ENCODE measurements at regions not wholly inside any gene's neighbourhood (a gene's known extent, or its start where the extent isn't known, plus 50 kb on each side); places are given as distances from the start of the nearest gene placed in this dataset.

DNA sequence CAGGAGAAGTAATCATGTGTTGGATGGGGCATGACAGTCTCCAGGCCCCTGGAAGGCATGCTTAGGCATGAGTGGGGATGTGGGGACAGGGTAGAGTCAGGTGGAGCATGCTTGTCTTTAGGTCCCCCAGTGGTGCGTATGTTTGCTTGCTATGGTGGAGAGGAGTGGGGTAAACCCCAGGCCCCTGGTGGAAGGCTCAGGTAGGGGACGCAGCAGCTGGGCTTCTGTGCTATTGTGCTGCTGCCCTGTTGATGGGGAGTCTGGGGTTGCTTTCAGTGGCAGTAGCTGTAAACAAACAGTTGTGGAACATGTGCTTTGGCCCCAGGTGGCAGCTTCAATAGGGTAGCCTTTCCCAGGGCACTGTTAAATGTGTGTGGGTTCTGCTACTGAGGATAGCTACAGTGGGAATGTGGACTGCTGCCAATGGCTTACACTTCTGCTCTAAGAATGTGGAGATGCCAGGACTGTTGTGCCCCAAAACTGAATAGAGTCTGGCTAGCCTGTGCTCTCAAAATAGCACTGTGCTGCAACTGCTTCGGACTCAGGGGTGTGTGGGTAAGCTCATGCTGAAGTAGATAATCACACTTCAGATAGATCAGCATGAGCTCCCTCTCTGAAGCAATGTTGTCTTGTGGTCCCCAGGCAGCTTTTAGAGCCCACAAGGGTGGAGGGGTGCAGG lies 1257.3 kb downstream of the DIAPH3 start:
- Histone ChIP-seq H3K4me3 (ENCODE audit: low read length) (no peak overlapping the region), H3K4me2 (ENCODE audit: low read length) (no peak overlapping the region), H4K20me1 (ENCODE audit: low read length) (no peaks in the 10 kb centered on the region), H3K9me2 (replicated peaks; ENCODE audit: low read length) (no peaks in the 10 kb centered on the region), H3K27me3 (ENCODE audit: low read length) (no peaks in the 10 kb centered on the region), H3K4me1 (ENCODE audit: insufficient read depth, low read length) (no peaks in the 10 kb centered on the region), H3F3A (ENCODE audit: low read length, unreplicated experiment) (no peaks in the 10 kb centered on the region), H2AFZ (ENCODE audit: low read length) (no peak overlapping the region), H3K79me2 (ENCODE audit: low read length) (no peaks in the 10 kb centered on the region), H3K27ac (ENCODE audit: low read length) (no peak overlapping the region), H3K36me3 (ENCODE audit: low read depth, low read length) (no peaks in the 10 kb centered on the region), H3K9ac (ENCODE audit: low read length) (no peak overlapping the region), H3K9me3 (ENCODE audit: low read length) (no peaks in the 10 kb centered on the region)
- CTCF ChIA-PET, result no interaction called here
- DNase-seq, result no peak
- no TSS peak for BruUV-seq (replicated peaks)
- intact Hi-C loops (cut with micrococcal nuclease), result no loop called here
- POLR2A ChIA-PET (ENCODE audit: unreplicated experiment), result no interaction called here
- ATAC-seq, result no peak
- TF ChIP-seq, protein P1, sequence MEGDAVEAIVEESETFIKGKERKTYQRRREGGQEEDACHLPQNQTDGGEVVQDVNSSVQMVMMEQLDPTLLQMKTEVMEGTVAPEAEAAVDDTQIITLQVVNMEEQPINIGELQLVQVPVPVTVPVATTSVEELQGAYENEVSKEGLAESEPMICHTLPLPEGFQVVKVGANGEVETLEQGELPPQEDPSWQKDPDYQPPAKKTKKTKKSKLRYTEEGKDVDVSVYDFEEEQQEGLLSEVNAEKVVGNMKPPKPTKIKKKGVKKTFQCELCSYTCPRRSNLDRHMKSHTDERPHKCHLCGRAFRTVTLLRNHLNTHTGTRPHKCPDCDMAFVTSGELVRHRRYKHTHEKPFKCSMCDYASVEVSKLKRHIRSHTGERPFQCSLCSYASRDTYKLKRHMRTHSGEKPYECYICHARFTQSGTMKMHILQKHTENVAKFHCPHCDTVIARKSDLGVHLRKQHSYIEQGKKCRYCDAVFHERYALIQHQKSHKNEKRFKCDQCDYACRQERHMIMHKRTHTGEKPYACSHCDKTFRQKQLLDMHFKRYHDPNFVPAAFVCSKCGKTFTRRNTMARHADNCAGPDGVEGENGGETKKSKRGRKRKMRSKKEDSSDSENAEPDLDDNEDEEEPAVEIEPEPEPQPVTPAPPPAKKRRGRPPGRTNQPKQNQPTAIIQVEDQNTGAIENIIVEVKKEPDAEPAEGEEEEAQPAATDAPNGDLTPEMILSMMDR (conservative IDR thresholded peaks at IDR 0.05; ENCODE audit: low read depth, low read length), result no peak
- TF ChIP-seq EZH2 (IDR thresholded peaks at IDR 0.05; ENCODE audit: low read length, unreplicated experiment) (no peak), EZH2phosphoT487 (IDR thresholded peaks at IDR 0.05; ENCODE audit: borderline replicate concordance, low read length) (no peak)

GRCh38 chr13:58907347-58907746 lies 1256.4 kb downstream of the DIAPH3 start:
- Histone ChIP-seq H3K79me2 (ENCODE audit: low read length) (no peaks in the 10 kb centered on the region), H3K4me3 (ENCODE audit: low read length) (no peak overlapping the region), H3K27me3 (ENCODE audit: low read length) (no peaks in the 10 kb centered on the region), H3K9me3 (ENCODE audit: low read length) (no peaks in the 10 kb centered on the region), H3K9me2 (replicated peaks; ENCODE audit: low read length) (no peaks in the 10 kb centered on the region), H3K4me2 (ENCODE audit: low read length) (no peak overlapping the region), H3K27ac (ENCODE audit: low read length) (no peak overlapping the region), H3F3A (ENCODE audit: low read length, unreplicated experiment) (no peaks in the 10 kb centered on the region), H3K36me3 (ENCODE audit: low read depth, low read length) (no peaks in the 10 kb centered on the region), H4K20me1 (ENCODE audit: low read length) (no peaks in the 10 kb centered on the region), H2AFZ (ENCODE audit: low read length) (no peak overlapping the region), H3K9ac (ENCODE audit: low read length) (no peak overlapping the region), H3K4me1 (ENCODE audit: insufficient read depth, low read length) (no peaks in the 10 kb centered on the region)
- intact Hi-C loops (cut with micrococcal nuclease), result no loop called here
- TF ChIP-seq EZH2phosphoT487 (IDR thresholded peaks at IDR 0.05; ENCODE audit: borderline replicate concordance, low read length), result no peak
- TF ChIP-seq EZH2 (IDR thresholded peaks at IDR 0.05; ENCODE audit: low read length, unreplicated experiment), result no peak
- TF ChIP-seq, protein P1 (conservative IDR thresholded peaks at IDR 0.05; ENCODE audit: low read depth, low read length), result no peak
- ATAC-seq, result no peak
- ChIA-PET CTCF (no interaction called here), POLR2A (ENCODE audit: unreplicated experiment) (no interaction called here)
- no TSS peak for BruUV-seq (replicated peaks)
- no peak for DNase-seq

DNA sequence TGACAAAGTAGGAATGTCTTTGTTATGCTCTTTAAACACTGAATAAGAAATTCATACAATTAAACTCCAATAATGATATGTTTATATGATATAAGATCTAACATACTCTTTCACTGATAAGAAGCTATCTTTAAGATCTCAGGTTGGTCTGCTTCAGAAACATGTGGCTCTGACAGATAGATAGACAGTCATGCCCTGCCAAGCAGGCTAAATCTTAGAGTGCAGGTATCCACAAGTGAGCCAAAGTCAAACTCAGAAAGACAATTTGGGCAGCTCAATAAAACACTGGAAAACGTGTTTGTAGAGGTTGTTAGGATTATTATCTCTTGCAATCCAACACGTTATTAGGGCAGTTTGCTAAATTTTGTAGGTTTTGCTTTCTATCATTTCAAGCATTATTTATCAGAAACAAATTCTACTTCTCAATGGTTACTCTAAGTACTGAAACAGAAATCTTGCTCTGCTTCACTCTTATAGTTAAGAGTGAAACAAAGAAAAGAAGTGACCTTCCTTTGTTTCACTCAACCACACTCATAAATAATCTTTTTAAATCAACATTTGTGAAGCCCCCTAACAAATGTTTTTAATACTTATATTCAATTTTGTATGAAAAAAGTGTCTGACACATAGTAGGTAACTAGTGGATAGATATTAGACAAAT lies 1255.6 kb downstream of the DIAPH3 start:
- Histone ChIP-seq H2AFZ (ENCODE audit: low read length) (no peak overlapping the region), H3K4me2 (ENCODE audit: low read length) (no peak overlapping the region), H3K36me3 (ENCODE audit: low read depth, low read length) (no peaks in the 10 kb centered on the region), H3K27ac (ENCODE audit: low read length) (no peak overlapping the region), H3K9me2 (replicated peaks; ENCODE audit: low read length) (no peaks in the 10 kb centered on the region), H4K20me1 (ENCODE audit: low read length) (no peaks in the 10 kb centered on the region), H3K9ac (ENCODE audit: low read length) (no peak overlapping the region), H3F3A (ENCODE audit: low read length, unreplicated experiment) (no peaks in the 10 kb centered on the region), H3K4me3 (ENCODE audit: low read length) (no peak overlapping the region), H3K27me3 (ENCODE audit: low read length) (no peaks in the 10 kb centered on the region), H3K79me2 (ENCODE audit: low read length) (no peaks in the 10 kb centered on the region), H3K9me3 (ENCODE audit: low read length) (no peaks in the 10 kb centered on the region), H3K4me1 (ENCODE audit: insufficient read depth, low read length) (no peaks in the 10 kb centered on the region)
- DNase-seq (no peak), ATAC-seq (no peak)
- ChIA-PET POLR2A (ENCODE audit: unreplicated experiment) (no interaction called here), CTCF (no interaction called here)
- intact Hi-C loops (cut with micrococcal nuclease), result no loop called here
- BruUV-seq (replicated peaks), result no TSS peak
- TF ChIP-seq EZH2phosphoT487 (IDR thresholded peaks at IDR 0.05; ENCODE audit: borderline replicate concordance, low read length) (no peak), EZH2 (IDR thresholded peaks at IDR 0.05; ENCODE audit: low read length, unreplicated experiment) (no peak)
- TF ChIP-seq, protein P1 (conservative IDR thresholded peaks at IDR 0.05; ENCODE audit: low read depth, low read length), result no peak
